GM21360 (cell line): ENCODE measurements at regions not wholly inside any gene's neighbourhood (a gene's known extent, or its start where the extent isn't known, plus 50 kb on each side); places are given as distances from the start of the nearest gene placed in this dataset.
"Not testable (repeated sequence)": the region's sequence is repeated elsewhere in the genome, so short reads cannot be mapped to it uniquely, and the experiment has no call there.

Experiments used
- ATAC-seq: cut with Tn5 transposase; IDR thresholded peaks from one replicate; pipeline ENCODE4 v1.9.1; 2021; ENCODE audit warnings: mild to moderate bottlenecking, moderate library complexity; ENCODE audit not compliant: unreplicated experiment

DNA sequence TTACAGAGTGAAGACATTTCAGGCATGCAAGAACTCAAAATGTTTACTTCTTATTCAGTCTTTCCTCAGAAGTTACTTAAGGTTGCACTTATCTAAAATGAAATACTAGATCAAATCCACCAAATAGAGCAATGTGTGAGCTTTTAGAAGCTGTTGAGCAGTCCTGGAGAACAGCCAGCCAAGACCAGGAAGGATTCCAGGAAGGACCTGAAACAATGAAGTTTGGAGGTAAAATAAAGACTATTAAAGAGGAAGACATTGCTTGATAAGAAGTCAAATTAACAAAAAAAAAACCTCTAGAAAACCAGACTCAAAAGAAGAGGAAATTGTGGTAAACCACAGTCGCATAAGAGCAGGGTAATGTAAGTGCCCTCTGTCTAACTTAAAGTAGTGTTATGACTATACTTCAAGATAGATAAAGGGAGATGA lies 156.2 kb upstream of the S1PR3 start:
- peak; percentile 82 for ATAC-seq

DNA sequence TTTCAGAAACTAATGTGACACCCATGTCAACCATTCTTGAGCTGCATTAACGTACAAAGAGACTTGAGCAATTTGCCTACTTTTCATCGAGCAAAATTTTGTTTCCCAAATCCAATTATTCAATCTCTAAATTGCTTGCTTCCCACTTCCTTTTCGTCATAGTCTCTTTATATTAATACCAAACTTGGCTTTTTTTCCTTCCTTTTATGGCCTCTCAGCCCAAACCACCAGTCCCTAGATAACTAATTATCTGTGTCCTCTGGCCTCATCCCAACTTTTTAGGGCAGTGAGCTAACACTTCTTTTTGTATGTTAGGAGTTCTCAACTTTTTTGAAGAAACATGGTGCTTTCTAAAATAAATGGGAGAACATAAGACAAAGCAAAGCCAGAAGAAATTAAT lies 155.5 kb upstream of the S1PR3 start:
- ATAC-seq = no peak

DNA sequence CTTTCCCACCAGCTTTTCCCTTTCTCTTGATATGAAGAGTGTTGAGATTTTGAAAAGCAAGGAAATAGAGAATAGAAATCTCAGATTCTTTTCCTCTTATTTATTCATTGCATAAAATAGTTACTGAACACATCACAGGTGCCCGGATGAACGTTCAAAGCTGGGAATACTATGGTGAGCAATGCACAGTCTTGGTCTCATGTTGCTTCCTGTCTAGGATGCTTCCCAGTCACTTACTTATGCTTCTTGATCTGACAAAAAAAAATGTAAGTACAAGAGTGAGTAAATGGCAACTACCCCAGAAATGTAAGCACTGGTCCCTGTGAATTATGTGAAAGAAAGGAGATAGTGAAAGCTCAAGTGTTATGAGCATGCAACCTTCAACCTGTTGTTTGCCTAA lies 153.5 kb upstream of the S1PR3 start:
- ATAC-seq = no peak

DNA sequence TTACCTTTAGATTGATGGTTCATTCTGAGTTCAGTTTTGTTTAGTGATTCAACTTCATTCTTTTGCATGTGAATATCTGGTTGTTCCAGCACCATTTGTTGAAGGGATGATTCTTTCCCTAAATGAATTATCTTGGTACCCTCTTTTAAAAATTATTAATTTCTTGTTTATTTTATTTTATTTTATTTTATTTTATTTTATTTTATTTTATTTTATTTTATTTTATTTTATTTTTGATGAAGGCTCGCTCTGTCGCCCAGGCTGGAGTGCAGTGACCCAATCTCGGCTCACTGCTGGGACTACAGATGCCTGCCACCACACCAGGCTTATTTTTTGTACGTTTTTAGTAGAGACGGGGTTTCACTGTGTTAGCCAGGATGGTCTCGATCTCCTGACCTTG lies 141.4 kb upstream of the S1PR3 start:
- ATAC-seq = not testable (repeated sequence)

DNA sequence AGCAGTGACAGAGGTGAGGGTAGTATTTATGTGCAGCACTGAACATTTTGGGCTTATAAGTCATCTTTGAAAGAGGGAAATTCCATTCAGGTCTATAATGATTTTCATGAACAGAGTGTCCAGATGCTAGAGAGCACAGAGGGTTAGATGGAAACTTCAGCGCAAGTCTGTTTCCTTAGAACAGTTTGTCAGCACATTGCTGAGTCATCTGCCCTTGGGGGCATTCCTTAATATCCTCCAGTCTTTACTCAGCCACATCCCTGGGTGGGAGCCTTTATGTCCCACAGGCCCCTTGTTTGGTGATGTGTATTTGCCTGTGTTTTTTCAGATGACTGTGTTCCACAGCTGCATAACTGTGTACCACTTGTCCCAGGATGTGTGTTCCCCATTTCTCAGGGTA lies 138.5 kb upstream of the S1PR3 start:
- ATAC-seq = no peak

DNA sequence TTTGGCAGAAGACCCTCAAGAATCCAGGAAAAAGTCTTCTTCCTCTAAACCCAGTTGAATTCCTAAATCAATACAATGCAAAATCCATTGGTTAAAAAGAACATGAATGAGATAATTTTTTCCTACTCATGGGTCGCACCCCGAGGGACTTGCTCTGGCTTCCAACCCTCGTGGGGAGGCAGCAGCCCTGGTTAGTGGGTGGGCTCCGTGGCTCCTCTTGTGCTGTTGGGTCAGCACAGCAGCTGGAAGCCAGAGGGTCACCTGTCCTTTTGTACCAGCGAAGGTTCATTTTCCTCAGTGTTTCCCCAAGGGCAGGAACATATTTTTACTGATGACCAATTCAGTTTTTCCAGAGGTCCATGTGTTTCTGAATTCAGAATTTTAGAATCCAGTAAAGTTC lies 120.6 kb upstream of the S1PR3 start:
- no peak for ATAC-seq

DNA sequence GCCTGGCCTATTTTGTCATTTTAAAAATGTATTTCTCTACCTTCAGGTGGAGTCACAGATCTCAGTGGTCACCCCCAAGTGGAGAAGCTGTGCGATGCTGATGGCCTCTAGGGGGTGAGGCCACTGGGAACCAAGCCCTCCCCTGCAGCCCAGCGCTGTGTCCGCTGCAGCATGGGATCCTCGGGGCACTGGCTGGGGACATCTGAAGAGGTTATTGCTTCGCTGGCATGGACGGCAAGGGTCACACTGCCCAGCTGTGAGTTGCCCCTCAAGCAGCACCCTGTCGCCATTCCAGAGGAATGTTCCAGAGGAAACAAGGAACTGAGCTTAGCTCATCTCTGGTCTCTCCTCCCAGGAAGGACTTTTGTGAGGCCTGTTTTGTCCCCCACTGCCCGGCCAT lies 119.6 kb upstream of the S1PR3 start:
- no peak for ATAC-seq

DNA sequence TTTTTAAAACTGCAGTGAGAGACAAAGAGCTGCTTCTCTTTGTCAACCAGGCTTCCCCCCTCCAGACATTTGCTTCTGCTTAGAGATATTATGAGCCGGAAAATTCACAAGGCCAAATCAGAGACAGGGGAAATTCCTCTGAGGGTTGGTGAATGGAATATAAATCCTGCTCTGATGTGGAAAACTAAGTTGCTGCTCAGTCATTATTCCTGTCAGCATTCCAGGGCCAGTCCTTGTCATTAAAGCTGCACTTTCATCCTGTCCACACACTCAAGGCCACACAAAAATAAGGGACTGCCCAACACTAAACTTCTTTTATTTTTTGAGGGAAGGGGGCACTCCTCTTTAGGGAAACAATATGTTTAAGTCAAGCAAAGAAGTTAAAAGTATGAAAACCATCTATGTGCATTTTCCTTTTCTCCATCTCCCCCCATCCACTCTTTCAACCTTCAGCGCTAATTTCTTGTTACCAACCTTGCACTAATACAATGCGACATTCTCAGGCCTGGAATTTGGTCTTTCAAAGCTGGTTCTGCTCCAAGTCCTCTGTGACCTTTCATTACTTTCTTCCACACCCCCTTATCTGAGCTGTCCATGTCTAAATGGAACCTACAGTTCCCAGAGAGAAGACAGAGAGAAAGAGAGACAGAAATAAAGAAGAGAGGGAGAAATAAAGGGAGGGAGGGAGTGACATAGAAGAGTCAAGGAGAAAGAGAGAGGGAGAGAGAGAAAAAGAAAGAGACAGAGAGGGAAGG lies 118.9 kb upstream of the S1PR3 start:
- no peak for ATAC-seq

DNA sequence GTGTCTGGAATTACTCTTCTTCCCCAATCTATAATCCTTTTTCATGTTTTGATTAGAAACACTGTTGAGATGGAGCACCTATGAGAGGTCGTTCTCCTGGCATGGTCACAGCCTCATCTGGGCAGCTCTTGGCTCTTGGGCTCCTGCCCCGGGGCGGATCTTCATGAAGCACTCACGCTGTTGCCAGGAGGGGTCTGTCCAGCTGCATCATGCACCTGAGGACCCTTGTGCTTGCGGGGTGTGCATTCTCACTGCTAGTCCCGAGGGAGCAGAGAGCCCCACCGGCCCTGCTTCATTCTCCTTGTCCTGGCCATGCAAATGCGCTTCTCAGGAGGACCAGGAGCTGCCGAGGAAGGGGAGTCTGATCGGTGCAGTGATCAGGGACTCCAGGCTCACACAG lies 117.6 kb upstream of the S1PR3 start:
- ATAC-seq = no peak

DNA sequence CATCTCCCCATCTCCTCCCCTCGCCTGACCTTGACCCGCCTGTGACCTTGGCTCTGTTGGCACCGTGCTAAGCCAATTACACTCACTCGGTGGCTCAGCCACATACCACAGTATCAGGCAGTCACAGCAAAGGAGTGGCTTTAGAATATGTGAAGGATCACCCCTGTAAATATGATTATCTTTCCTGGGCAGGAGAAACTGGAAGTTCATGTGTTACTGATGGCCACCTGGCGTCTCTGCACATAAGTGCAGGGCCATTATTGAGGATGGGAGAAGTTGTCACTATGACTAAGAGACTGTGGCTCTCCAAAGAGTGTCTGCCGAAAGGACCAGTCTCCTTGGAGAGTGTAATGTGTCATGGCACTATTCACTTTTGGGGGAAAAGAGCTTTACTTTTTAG lies 116.9 kb upstream of the S1PR3 start:
- no peak for ATAC-seq

DNA sequence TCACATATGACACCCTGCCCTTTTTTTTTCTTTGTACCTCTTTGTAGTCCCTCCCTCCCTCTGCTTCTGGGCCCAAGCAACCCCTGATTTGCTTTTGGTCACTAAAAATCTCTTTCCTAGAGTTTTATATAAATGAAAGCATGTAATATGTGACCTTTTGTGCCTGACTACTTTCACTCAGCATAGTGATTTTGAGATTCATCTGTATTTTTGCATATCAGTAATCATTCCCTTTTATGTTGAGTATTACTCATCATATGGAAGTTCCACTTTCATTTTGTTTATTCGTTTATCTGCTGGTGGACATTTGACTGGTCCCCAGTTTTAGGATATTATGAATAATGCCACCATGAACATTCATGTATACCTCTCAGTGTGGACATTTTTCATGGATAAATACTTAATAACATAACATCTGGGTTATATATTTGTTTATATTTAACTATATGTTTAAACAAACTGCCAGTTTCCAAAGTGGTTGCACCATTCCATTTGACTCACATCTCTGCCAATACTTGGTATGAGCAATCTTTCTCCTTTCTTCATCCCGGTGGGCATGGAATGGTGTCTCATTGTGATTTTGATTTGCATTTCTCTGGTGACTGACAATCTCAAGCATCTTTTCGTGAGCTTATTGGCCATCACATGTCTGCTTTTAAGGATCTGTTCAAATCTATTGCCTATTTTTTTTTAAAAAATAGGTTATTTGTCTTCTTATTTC lies 115.7 kb upstream of the S1PR3 start:
- no peak for ATAC-seq

DNA sequence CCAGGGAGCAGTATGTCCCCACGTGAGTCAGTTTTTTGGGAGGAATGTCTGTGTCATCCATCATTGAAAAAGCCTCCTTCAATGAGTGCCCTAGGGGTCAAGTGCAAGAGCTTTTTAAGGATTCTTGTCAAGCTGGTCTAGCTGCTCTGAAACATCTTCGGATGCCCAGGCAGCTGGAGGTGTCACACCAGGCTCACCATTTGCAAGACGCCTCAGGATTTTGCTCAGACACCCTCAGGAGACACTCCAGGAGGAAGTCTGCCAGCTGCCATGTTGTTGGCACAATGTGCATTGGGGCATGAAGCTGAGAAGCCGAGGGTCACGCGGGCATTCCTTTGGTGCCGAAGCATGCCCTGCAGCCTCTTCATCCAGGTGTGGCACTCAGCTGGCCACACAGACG lies 111.1 kb upstream of the S1PR3 start:
- ATAC-seq = no peak

DNA sequence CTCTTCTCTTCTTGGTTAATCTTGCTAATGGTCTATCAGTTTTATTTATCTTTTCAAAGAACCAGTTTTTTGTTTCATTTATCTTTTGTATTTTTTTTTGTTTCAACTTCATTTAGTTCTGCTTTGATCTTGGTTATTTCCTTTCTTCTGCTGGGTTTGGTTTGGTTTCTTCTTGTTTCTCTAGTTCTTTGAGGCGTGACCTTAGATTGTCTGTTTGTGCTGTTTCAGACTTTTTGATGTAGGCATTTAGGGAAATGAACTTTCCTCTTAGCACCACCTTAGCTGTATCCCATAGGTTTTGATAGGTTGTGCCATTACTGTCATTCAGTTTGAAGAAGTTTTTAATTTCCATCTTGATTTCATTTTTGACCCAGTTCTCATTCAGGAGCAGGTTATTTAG lies 107.0 kb upstream of the S1PR3 start:
- not testable (repeated sequence) for ATAC-seq

DNA sequence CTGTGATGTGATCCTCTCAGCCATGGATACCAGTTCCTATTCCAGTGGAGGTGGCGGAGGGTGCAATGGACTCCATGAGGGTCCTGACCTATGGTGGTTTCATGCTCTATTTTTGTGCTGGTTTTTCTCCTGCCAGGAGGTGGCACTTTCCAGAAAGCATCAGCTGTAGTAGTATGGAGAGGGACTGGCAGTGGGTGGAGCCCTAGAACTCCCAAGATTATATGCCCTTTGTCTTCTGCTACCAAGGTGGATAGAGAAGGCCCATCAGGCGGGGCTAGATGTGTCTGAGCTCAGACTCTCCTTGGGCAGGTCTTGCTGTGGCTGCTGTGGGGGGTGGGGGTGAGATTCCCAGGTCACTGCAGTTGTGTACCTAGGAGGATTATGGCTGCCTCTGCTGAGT lies 104.5 kb upstream of the S1PR3 start:
- ATAC-seq = not testable (repeated sequence)

DNA sequence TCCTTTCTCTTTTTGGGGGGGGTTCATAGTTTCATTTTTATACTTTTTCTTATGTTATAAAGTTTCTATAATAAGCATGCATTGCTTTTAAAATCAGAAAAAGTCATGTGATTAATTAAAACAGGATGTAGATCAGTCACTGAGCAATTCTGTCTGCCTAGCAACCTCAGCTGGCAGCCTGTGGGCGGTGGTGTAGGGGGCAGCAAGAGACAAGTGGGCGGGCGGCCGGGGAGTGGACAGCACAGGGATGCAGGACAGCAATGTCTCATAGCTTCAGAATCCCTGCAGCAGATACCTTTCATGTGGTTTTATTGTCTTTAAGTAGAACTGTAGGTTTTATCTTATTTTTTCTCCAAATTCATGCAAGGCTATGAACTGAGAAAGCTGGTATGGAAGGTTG lies 101.9 kb upstream of the S1PR3 start:
- ATAC-seq = no peak

DNA sequence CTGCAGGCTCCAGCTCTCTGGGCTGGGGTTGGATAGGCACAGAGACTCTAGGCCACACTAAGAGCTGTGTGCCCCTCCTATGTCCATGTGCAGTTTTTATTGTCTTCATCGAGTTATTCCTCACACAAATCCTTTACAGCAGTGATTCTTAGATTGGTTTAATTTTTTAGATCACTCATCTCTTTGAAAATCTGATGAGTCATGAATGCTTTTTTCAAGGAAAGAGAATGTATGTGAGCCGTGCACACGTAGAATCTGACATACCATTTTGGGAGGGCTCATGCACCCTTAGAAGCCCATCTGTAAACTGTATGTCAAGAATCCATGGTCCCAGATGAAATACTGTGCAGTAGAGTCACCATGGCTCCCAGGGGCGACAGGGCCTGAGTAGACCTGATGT lies 100.7 kb upstream of the S1PR3 start:
- no peak for ATAC-seq

DNA sequence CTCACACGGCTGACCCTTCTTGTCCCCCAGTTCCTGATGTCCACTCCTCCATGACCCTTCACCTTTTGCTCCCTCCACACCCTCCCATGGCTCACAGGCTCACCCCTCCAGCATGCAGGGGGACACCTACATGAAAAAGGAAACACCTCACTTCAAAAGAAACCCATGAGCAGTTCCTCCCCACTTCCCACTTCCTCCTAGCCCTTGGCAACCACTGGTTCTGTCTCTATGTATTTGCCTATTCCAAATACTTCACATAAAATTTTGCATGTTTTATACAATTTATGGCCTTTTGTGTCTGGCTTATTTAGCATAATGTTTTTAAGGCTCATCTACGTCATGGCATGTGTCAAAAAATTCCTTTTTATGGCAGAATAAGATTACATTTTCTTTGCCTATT lies 100.2 kb upstream of the S1PR3 start:
- no peak for ATAC-seq

DNA sequence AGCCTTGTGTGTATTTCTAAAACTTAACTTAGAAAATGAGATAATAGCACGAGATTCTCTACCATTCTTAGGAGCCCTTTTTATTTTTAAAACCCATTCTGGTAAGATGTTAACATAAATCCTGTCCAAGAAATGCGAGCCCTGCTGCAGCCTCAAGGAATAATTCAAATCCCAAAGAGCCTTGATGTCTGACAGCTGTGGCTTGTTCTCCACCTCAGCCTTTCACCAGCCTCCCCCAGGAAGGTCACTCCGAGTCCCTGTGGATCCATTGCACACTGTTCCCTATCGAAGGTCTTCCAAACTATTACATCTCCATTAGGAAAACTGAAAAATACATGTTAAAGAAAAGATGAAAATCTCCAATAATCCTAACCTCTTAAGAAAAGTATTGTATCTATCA lies 98.5 kb upstream of the S1PR3 start:
- no peak for ATAC-seq

DNA sequence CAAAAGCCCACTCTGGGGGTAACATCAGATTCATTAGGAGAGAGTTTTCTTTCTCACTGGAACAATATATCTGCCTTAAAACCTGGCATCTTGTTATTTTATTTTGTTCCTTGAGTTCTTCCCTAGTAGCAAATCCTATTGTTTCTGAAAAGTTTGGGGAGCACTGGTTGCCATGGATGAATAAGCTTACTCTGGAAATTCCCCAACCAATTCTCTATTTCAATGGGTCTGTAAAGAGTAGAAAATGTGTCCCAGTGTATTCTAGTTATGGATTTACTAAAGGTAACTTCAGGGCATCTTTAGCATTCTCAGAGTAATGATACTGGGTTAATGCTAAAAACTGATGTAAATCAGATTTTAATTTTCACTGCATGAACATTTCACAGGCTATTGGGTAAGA lies 94.2 kb upstream of the S1PR3 start:
- no peak for ATAC-seq

DNA sequence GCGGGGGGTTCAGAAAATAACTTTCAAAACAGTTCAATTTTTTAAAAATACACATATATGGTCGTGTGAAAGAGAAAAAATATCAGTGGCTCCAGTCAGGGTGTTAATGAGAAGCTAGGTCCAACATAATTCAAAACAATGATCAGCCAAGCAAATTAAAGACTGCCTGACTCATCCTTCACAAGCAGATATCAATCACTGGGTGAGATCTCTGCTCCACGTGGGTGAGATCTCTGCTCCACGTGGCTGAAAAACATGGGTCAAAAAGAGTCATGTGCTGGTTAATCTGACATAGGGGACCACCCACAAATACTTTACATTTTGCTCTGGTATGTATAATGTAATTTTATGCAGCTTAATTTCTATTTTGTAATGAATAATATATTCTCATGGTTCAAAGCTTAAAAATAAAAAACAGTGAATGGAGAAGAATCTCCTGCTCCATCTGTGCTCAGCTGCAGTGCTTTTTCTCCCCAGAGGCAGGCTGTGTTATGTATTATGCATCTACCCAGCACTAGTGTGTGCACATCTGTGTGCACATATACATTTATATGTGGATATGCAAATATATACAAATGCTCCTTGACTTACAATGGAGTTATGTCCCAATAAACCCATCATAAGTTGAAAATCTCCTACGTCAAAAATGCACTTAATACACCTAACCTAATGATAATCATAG lies 93.1 kb upstream of the S1PR3 start:
- no peak for ATAC-seq

DNA sequence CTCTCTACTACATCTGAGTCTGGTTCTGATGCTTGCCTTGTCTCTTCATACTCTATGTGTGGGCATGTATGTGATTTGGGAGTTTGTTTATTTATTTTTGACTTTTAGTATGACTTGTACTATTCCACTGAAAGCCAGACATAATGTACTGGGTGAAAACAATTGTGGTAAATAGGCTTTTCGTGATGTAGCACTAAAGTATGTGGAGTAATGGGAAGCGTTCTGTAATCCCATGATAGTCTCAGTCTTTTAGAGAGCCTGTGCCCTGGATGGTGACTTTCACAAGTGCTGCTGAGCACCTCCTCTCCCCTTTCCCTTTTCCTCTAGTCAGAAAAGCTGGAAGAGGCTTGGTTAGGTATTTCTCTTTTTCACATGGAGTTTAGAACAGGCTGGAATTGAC lies 85.8 kb upstream of the S1PR3 start:
- no peak for ATAC-seq

DNA sequence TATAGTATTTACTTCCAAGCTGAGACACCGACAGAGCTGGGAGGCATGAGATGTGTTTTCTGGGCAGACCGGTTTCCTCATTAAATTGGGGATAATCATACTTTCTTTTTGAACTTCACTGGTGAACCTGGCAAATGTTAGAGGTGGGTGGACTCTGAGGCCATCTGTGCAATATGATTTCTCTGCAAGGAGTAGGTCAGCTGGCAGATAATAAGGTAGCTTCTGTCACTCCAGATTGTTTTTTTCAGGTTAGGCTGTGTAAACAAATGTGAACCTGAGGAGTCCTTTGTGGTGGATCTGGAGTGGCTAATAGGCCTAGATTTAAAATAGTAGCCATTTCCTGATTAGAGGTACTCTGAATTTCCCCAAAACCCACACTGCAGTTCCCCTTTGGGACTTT lies 75.4 kb upstream of the S1PR3 start:
- no peak for ATAC-seq
